HFFc6 (cell line): ENCODE measurements at regions not wholly inside any gene's neighbourhood (a gene's known extent, or its start where the extent isn't known, plus 50 kb on each side); places are given as distances from the start of the nearest gene placed in this dataset.
"Not testable (repeated sequence)": the region's sequence is repeated elsewhere in the genome, so short reads cannot be mapped to it uniquely, and the experiment has no call there.

ENCODE experiments used
- DNase-seq: peaks from one replicate; pipeline ENCODE4 v3.0.0-alpha.2; 2018
- H3K27ac Mint-ChIP-seq: 2 replicates; pipeline ENCODE4 v1.8.0; 2020; ENCODE audit warnings: mild to moderate bottlenecking, mixed read lengths
- H3K27me3 Mint-ChIP-seq: 2 replicates; pipeline ENCODE4 v1.8.0; 2021; ENCODE audit warnings: mild to moderate bottlenecking, moderate library complexity, mixed read lengths; ENCODE audit not compliant: insufficient read depth
- H3K36me3 Mint-ChIP-seq: 2 replicates; pipeline ENCODE4 v1.8.0; 2021; ENCODE audit warnings: low read depth, mixed read lengths
- H3K4me1 Mint-ChIP-seq: 2 replicates; pipeline ENCODE4 v1.8.0; 2020; ENCODE audit warnings: low read depth, mixed read lengths
- H3K4me3 Mint-ChIP-seq: 2 replicates; pipeline ENCODE4 v1.8.0; 2020; ENCODE audit warnings: mild to moderate bottlenecking, moderate library complexity, mixed read lengths
- H3K9me3 Mint-ChIP-seq: 2 replicates; pipeline ENCODE4 v1.8.0; 2020; ENCODE audit warnings: mild to moderate bottlenecking, mixed read lengths
- TF ChIP-seq, protein P1 (sequence below): fragments of 200-600 bp; sonication (generic); IDR thresholded peaks from 2 replicates; pipeline ENCODE4 v1.5.0; 2021; ENCODE audit warnings: antibody characterized with exemption, mild to moderate bottlenecking

DNA sequence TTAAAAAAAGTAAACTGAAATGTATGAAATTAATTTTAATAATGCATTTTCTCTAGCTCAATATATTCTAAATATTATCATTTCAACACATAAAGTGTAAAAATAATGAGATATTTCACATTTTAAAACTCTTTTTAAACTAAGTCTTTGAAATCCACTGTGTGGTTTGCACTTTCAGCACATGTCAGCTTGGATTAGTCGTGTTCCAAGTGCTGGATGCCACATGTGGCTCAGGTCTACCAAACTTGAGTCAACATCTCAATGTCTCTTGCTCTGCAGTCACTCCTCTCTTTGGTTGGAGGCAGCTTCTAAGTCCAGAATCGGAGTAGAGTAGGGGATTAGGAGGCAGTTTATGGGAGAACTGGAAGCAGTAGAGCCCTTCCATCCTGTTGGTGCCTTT, 173.7 kb upstream of the ANKRD55 start:
- Mint-ChIP-seq H3K4me1 (peaks cover 15% of the 10 kb centered on the region), H3K9me3 (no peaks in the 10 kb centered on the region), H3K36me3 (no peaks in the 10 kb centered on the region), H3K27ac (no peak overlapping the region), H3K4me3 (no peak overlapping the region), H3K27me3 (peaks cover 1% of the 10 kb centered on the region; the same call in 1 of the 2 replicates)
- TF ChIP-seq, protein P1, sequence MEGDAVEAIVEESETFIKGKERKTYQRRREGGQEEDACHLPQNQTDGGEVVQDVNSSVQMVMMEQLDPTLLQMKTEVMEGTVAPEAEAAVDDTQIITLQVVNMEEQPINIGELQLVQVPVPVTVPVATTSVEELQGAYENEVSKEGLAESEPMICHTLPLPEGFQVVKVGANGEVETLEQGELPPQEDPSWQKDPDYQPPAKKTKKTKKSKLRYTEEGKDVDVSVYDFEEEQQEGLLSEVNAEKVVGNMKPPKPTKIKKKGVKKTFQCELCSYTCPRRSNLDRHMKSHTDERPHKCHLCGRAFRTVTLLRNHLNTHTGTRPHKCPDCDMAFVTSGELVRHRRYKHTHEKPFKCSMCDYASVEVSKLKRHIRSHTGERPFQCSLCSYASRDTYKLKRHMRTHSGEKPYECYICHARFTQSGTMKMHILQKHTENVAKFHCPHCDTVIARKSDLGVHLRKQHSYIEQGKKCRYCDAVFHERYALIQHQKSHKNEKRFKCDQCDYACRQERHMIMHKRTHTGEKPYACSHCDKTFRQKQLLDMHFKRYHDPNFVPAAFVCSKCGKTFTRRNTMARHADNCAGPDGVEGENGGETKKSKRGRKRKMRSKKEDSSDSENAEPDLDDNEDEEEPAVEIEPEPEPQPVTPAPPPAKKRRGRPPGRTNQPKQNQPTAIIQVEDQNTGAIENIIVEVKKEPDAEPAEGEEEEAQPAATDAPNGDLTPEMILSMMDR, result no peak
- no peak for DNase-seq

DNA sequence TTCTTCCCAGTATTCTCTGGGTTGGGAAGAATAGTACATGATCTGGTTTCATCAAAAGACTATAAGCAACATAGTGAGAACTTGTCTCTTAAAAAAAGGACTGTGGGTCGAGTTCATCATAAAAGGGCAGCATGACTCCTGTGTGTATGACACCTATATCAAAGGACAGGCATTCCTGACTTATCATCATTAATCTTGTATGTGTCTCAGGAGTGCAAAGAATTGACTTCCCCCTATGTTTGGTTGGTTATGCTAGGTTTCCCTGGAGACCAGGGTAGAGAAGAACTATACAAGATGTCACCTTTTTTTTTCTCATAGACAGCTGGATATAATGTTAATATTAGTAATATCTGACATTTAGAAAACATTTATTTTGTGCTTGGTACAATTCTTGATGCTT, 173.1 kb upstream of the ANKRD55 start:
- Mint-ChIP-seq H3K4me3 (no peak overlapping the region), H3K4me1 (peaks cover 15% of the 10 kb centered on the region), H3K36me3 (no peaks in the 10 kb centered on the region), H3K27ac (no peak overlapping the region), H3K9me3 (no peaks in the 10 kb centered on the region), H3K27me3 (peaks cover 1% of the 10 kb centered on the region)
- TF ChIP-seq, protein P1, result no peak
- no peak for DNase-seq

DNA sequence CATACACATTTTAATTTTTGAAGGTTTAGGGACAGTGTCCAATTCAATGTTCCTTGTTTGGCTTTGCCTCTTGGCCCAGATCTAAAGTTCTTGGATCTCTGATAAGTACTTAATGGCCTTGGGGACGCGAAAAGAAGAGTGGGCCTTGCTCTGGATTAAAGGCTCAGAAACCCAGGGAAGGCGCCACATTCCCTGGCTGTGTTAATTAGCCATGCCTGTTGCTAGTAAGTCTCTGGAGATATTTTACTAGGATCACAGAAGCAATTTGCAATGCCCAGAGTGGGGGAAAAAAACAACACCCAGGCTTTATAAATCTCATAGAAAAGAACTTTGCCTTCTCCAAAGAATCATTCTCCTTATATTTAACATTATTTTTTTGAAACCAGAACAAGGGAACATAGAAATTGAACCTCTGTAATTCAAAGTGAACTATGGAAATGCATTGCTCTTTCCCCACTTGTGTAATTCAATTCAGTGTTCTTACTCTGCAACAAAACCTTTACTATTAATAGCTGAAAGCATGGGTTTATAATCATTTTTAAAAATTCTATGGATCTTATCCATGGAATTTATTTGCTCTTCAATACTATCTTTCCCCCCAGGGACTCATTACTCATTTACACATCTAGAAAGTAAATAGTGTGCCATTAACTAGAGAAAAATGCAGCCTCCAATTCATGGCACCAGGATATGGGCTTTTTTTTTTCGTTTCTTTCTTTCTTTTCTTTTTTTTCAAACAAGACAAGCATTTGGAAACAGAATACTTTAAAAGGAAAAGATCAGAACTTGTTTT, 172.2 kb upstream of the ANKRD55 start:
- Mint-ChIP-seq H3K4me3 (no peak overlapping the region), H3K9me3 (no peaks in the 10 kb centered on the region), H3K27ac (no peak overlapping the region), H3K36me3 (no peaks in the 10 kb centered on the region), H3K4me1 (peaks cover 14% of the 10 kb centered on the region), H3K27me3 (peaks cover 4% of the 10 kb centered on the region)
- TF ChIP-seq, protein P1, result no peak
- no peak for DNase-seq

DNA sequence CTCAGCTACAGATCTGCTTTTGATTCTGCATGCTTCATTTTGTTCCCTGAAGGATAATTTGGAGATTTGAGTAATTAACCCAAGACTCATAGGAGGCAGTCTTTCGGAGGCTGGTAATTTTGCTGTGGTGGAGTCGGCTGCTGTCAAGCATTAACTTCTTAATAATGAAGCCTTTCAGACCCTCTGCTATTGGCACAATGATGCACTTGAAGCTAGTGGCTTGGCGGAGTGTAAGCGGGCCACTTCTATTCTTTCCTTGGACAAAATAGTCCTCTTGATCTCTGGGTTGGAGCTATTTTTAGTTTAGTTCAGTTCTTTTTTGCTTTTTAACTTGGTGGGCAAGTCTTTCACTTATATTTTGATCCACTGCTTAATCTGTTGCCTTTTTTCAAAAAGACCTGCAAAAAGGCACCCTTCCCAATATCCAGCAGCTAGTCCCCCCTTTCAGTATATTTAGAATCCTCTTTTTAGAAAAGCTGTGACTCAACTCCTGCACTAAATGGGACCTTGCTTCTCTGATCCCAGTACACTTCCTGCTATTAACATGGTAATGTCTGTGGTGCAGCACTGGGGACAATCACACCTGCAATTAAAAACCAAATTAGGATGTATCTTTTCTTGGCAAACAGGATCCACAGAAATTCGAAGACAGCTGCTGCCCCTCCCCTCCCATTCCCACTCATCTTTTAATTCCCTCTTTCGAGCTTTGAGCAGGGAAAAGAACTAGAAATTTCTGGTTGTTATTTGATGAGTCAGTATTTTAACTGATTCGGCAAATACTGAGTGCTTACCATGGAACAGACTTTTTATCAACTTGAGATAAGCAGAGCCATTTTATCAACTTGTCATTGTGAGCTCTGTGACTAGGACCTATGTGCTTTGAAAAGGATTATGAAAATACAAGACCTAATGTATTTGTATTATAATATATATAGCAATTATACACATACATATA, 169.4 kb upstream of the ANKRD55 start:
- Mint-ChIP-seq H3K9me3 (no peaks in the 10 kb centered on the region), H3K27me3 (peaks cover 4% of the 10 kb centered on the region), H3K4me3 (no peak overlapping the region), H3K36me3 (no peaks in the 10 kb centered on the region), H3K27ac (no peak overlapping the region), H3K4me1 (no peaks in the 10 kb centered on the region)
- TF ChIP-seq, protein P1, result no peak
- DNase-seq, result no peak

DNA sequence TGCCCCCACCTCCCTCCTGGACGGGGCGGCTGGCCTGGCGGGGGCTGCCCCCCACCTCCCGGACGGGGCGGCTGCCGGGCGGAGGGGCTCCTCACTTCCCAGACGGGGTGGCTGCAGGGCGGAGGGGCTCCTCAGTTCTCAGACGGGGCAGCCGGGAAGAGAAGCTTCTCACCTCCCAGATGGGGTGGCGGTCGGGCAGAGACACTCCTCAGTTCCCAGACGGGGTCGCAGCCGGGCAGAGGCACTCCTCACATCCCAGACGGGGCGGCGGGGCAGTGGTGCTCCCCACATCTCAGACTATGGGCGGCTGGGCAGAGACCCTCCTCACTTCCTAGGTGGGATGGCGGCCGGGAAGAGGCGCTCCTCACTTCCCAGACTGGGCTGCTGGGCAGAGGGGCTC, 164.7 kb upstream of the ANKRD55 start:
- peaks cover 20% of the 10 kb centered on the region for H3K9me3 Mint-ChIP-seq
- not testable (repeated sequence) for H3K4me3 Mint-ChIP-seq, H3K27me3 Mint-ChIP-seq, H3K36me3 Mint-ChIP-seq, H3K4me1 Mint-ChIP-seq, H3K27ac Mint-ChIP-seq, DNase-seq

DNA sequence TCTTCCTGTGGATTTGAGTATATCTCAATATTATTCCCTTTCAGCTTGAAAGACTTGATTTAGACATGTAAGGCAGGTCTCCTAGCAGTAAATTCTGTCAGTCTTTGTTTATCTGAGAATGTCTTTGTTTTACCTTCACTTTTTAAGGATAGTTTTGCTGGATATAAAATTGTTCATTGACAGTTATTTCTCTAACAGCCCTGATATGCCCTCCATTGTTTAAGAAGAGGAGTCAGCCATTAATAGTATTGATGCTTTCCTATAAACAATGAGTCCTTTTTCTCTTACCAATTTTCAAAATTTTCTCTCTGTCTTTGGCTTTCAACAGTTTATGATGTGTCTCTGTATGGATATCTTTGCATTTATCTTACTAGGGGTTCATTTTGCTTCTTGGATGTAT, 163.5 kb upstream of the ANKRD55 start:
- Mint-ChIP-seq H3K9me3 (peaks cover 20% of the 10 kb centered on the region), H3K4me1 (no peaks in the 10 kb centered on the region), H3K4me3 (no peak overlapping the region), H3K36me3 (peaks cover 7% of the 10 kb centered on the region), H3K27ac (no peak overlapping the region), H3K27me3 (peaks cover 3% of the 10 kb centered on the region)
- DNase-seq, result no peak
- TF ChIP-seq, protein P1, result no peak
